GF-D8 (cell line): ENCODE measurements at regions not wholly inside any gene's neighbourhood (a gene's known extent, or its start where the extent isn't known, plus 50 kb on each side); places are given as distances from the start of the nearest gene placed in this dataset.

Experiments
- DNase-seq: peaks from one replicate; lab custom pipeline; 2025; lab: John Stamatoyannopoulos, UW

GRCh38 chr12:91852634-91853033 is 293.0 kb downstream of the BTG1 start:
- no peak for DNase-seq

- no peak for DNase-seq
Observed at GRCh38 chr12:91851741-91852477, 293.7 kb downstream of the BTG1 start.

- no peak for DNase-seq
Observed at GRCh38 chr12:91846466-91847055, 299.1 kb downstream of the BTG1 start.

GRCh38 chr12:91845365-91845764 is 300.3 kb downstream of the BTG1 start:
- DNase-seq, result no peak

GRCh38 chr12:91841822-91842221 is 303.8 kb downstream of the BTG1 start:
- DNase-seq, result no peak

GRCh38 chr12:91836696-91837095 is 308.9 kb downstream of the BTG1 start:
- DNase-seq, result no peak

- DNase-seq, result no peak
Observed at GRCh38 chr12:91836264-91836663, 309.4 kb downstream of the BTG1 start.

- no peak for DNase-seq
Observed at GRCh38 chr12:91835693-91836092, 310.0 kb downstream of the BTG1 start.

- no peak for DNase-seq
Observed at GRCh38 chr12:91833780-91834359, 311.8 kb downstream of the BTG1 start.

- no peak for DNase-seq
Observed at GRCh38 chr12:91825999-91826398, 319.6 kb downstream of the BTG1 start.

DNA sequence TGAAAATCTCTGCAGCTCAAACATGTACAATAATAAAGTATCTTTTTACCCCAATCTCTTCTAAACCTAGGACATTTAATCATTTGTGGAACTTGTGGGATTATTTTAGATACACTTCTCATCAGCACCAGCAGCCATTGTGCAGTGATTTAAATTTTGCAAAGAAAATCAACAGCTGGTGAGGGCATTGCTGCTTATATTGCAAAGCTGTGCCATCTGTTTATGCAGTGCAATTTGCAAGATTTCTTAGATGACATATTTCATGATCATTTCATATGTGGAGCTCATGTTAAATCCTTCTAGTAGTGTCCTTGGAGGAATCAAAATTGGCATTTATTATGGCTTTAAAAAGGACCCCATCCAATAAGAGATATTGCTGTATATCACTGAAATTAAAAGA is 320.7 kb downstream of the BTG1 start:
- DNase-seq, result no peak

DNA sequence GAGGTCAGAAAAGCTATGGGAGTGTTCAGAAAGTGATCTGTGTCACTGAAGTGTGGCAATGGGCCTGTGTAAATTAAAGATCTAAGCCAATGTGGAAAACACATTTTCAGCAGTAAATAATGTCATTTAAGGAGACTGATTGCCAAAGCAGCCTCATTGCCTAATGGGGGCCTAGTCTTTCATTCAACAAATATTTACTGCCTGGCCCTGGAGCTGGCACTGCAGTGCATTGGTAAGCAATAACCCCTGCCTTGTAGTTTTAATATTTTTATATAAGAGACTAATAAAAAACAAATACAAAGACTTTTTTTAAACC is 326.6 kb downstream of the BTG1 start:
- no peak for DNase-seq

- no peak for DNase-seq
Observed at GRCh38 chr12:91818227-91819131, 327.2 kb downstream of the BTG1 start.

GRCh38 chr12:91817517-91817916 is 328.1 kb downstream of the BTG1 start:
- DNase-seq, result no peak

DNA sequence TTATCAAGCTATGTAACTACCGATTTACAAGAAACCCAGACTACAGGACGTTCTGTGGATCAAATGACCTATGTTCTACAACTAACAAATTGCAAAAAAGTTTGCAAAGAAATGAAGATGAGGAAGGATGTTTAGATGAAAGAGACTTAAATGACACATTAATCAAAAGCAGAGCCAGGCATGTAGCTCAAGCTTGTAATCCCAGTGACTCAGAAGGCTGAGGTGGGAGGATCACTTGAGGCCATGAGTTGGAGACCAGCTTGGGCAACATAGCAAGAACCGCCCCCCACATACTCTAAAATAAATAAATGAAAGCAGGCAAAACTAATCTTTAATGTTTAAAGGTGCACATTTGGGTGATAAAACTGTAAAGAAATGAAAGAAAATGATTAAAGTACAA is 331.9 kb downstream of the BTG1 start:
- no peak for DNase-seq

DNA sequence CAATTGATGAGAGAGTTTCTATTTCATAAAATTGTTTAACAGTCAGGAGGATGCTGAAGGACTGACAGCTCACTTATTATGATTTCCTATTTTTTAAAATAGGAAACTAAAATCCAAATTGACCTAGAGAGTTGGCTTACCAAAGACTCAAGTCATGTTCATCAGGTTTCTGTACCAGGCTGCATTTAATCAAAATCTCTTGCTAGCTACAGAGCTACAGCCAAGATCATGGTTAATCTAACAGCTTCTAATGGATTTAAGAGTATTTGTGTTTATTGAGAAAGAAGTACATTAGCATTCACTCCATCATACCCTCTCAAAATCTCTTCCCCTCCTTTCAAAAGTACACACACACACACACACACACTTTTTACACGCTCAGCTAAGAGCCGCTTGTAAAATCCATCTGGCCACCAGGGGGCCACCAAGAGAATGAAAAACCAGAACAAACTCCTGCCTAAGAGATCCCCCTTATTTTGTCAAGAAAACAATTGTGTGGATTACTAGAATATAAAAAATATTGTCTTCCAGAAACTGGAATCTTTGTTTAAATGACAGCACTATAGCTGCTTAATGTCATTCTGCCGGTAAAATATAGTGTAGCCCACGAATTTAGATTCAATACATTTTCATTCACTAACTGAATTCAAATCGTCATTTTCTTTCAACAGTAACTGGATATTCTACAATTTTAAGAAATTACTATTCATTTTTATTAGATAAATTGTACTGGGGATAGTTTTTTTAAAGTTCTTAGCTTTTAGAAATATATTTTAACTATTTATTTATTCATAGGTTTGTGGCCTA is 334.0 kb downstream of the BTG1 start:
- no peak for DNase-seq

- DNase-seq, result no peak
Observed at GRCh38 chr12:91810531-91811451, 334.9 kb downstream of the BTG1 start.

DNA sequence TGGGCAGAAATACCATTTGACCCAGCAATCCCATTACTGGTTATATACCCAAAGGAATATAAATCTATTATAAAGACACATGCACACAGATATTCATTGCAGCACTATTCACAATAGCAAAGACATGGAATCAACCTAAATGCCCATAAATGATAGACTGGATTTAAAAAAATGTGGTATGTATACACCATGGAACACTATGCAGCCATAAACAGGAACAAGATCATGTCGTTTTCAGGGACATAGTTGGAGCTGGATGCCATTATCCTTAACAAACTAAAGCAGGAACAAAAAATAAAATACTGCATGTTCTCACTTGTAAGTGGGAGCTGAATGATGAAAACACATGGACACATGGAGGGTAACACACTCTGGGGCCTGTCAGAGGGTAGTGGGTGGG is 335.6 kb downstream of the BTG1 start:
- no peak for DNase-seq

DNA sequence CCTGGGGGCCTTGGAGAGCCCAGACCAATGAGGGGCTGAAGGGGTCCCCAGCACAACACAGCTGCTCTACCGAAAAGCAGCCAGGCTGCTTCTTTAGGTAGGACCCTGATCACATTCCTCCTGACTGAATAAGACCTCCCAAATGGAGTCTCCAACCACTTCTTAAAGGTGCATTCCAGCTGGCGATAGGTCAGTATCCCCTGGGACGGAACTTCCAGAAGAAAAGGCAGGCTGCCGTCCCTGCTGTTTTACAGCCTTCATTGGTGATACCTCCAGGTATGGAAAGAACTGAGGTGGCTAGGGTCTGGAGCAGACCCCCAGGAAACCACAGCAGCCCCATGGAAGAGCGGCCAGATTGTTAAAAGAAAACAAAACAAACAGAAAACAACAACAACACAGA is 340.6 kb downstream of the BTG1 start:
- DNase-seq, result no peak

- DNase-seq, result no peak
Observed at GRCh38 chr12:91804533-91804932, 341.1 kb downstream of the BTG1 start.

DNA sequence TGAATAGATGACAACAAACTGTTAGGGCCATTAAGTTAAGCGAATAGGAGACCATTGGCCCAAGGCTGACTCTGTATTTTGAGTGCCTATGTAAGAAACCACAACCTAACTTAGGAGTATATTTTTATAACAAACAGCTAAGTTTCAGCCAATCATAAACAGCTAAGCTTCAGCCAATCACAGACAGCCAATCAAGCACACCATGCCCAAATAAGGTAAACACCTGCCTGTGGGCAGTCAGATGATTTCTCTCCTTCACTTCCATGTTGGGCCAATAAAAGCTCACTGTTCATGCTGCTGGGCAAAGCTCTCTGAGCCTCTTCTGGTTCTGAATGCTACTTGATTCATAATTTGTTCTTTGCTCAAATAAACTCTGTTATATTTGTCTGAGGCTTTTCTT is 344.6 kb downstream of the BTG1 start:
- no peak for DNase-seq
